ENCODE measurements at regions not wholly inside any gene's neighbourhood (a gene's known extent, or its start where the extent isn't known, plus 50 kb on each side); places are given as distances from the start of the nearest gene placed in this dataset.

DNA sequence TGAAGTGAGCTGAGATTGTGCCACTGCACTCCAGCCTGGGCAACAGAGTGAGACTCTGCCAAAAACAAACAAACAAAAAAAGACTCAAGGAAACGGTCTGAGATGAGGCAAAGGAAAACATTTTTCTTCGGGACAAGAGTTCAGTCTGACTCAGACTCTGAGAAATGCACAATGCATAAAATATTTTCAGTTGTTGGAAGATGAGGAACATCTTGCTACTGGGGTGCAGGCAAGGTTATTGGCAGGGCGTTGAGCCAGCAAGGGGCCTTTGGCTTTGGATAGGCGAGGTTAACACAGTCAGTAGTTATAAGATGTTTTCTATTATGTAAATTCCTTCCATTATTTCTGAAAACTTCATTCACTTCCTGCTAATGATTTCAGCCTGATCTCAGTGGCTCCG, 96.1 kb upstream of the VCX start:
- TF ChIP-seq, protein P1, sequence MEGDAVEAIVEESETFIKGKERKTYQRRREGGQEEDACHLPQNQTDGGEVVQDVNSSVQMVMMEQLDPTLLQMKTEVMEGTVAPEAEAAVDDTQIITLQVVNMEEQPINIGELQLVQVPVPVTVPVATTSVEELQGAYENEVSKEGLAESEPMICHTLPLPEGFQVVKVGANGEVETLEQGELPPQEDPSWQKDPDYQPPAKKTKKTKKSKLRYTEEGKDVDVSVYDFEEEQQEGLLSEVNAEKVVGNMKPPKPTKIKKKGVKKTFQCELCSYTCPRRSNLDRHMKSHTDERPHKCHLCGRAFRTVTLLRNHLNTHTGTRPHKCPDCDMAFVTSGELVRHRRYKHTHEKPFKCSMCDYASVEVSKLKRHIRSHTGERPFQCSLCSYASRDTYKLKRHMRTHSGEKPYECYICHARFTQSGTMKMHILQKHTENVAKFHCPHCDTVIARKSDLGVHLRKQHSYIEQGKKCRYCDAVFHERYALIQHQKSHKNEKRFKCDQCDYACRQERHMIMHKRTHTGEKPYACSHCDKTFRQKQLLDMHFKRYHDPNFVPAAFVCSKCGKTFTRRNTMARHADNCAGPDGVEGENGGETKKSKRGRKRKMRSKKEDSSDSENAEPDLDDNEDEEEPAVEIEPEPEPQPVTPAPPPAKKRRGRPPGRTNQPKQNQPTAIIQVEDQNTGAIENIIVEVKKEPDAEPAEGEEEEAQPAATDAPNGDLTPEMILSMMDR (IDR thresholded peaks at IDR 0.05): no peak
- TF ChIP-seq EZH2 (IDR thresholded peaks at IDR 0.05; ENCODE audit: borderline replicate concordance, insufficient read depth, low read depth, low read length, poor library complexity, severe bottlenecking): no peak

All from B cell (primary cell).